Left lung (tissue), 4 donors: ENCODE measurements at regions not wholly inside any gene's neighbourhood (a gene's known extent, or its start where the extent isn't known, plus 50 kb on each side); places are given as distances from the start of the nearest gene placed in this dataset.

Source experiments
- ATAC-seq: fragments of 200-7000 bp; cut with Tn5 transposase; one replicate; pipeline ENCODE4 v1.9.1; 2020; ENCODE audit warnings: moderate library complexity
- DNase-seq, 4 donors: peaks; one replicate each; pipeline ENCODE4 v3.0.0-alpha.2; 2013 to 2020
- H3K27ac ChIP-seq, 2 donors: fragments of 200-600 bp; sonication (generic) in 1 of 2; one replicate each; pipeline versions ENCODE4 v1.5.0 to v1.8.0; 2020 to 2021
- H3K27me3 ChIP-seq, 2 donors: fragments of 200-600 bp; sonication (generic) in 1 of 2; one replicate each; pipeline versions ENCODE4 v1.5.0 to v1.8.0; 2020 to 2021
- H3K36me3 ChIP-seq, 2 donors: fragments of 200-600 bp; sonication (generic) in 1 of 2; one replicate each; pipeline versions ENCODE4 v1.5.0 to v1.8.0; 2020 to 2021
- H3K4me1 ChIP-seq, 2 donors: fragments of 200-600 bp; one replicate each; pipeline ENCODE4 v1.8.0; 2021
- H3K4me3 ChIP-seq, 2 donors: fragments of 200-600 bp; sonication (generic) in 1 of 2; one replicate each; pipeline versions ENCODE4 v1.5.0 to v1.8.0; 2020 to 2021; ENCODE audit warnings: mild to moderate bottlenecking in 1 of 2
- H3K9me3 ChIP-seq, 2 donors: fragments of 200-600 bp; sonication (generic) in 1 of 2; one replicate each; pipeline versions ENCODE4 v1.5.0 to v1.8.0; 2020 to 2021
- CTCF ChIP-seq, 2 donors: fragments of 200-600 bp; sonication (generic) in 1 of 2; IDR thresholded peaks; one replicate each; pipeline versions ENCODE4 v1.5.0 to v1.8.0; 2021; ENCODE audit warnings: antibody characterized with exemption in 2 of 2
- intact Hi-C, 2 donors: fragments of 100-400 bp; cut with DNase I; formaldehyde crosslinking; loops; one replicate each; pipeline versions ENCODE4 v1.11.2 to v1.14.2; 2022
- donor health status: DM: no; HTN: yes; CAD: no.
- donor health status: DM: no; HTN: no; CAD: no.

GRCh38 chr14:98926146-98926545, 345.9 kb downstream of the BCL11B start:
- H3K27me3 ChIP-seq: no peaks in the 10 kb centered on the region
- intact Hi-C loops: no loop called here
- ATAC-seq: peak; percentile 29

GRCh38 chr14:98926801-98927200, 345.2 kb downstream of the BCL11B start:
- no peak overlapping the region for H3K4me3 ChIP-seq
- no peaks in the 10 kb centered on the region for H3K4me1 ChIP-seq
- no peak for TF ChIP-seq CTCF (IDR thresholded peaks at IDR 0.05)
- H3K36me3 ChIP-seq: no peaks in the 10 kb centered on the region
- intact Hi-C loops: no loop called here
- H3K27ac ChIP-seq: no peak overlapping the region
- H3K9me3 ChIP-seq: no peaks in the 10 kb centered on the region
- no peak for DNase-seq
- peak; percentile 41 for ATAC-seq
- no peaks in the 10 kb centered on the region for H3K27me3 ChIP-seq

More at GRCh38 chr14:98926146-98926545, 345.9 kb downstream of the BCL11B start:
- no peak overlapping the region for H3K27ac ChIP-seq
- no peak for TF ChIP-seq CTCF (IDR thresholded peaks at IDR 0.05)
- no peak for DNase-seq
- no peaks in the 10 kb centered on the region for H3K36me3 ChIP-seq
- no peak overlapping the region for H3K4me3 ChIP-seq
- H3K9me3 ChIP-seq: no peaks in the 10 kb centered on the region
- H3K4me1 ChIP-seq: no peaks in the 10 kb centered on the region

GRCh38 chr14:98927986-98928385, 344.0 kb downstream of the BCL11B start:
- TF ChIP-seq CTCF (IDR thresholded peaks at IDR 0.05): no peak
- no peaks in the 10 kb centered on the region for H3K4me1 ChIP-seq
- ATAC-seq: no peak
- intact Hi-C loops: no loop called here
- no peaks in the 10 kb centered on the region for H3K36me3 ChIP-seq
- no peak for DNase-seq
- H3K9me3 ChIP-seq: no peaks in the 10 kb centered on the region
- no peak overlapping the region for H3K27ac ChIP-seq
- no peak overlapping the region for H3K4me3 ChIP-seq
- no peaks in the 10 kb centered on the region for H3K27me3 ChIP-seq

- Histone ChIP-seq H3K27me3 (no peaks in the 10 kb centered on the region), H3K4me1 (no peaks in the 10 kb centered on the region), H3K4me3 (no peak overlapping the region), H3K27ac (no peak overlapping the region), H3K36me3 (no peaks in the 10 kb centered on the region), H3K9me3 (no peaks in the 10 kb centered on the region)
- intact Hi-C loops: no loop called here
- no peak for TF ChIP-seq CTCF (IDR thresholded peaks at IDR 0.05)
- ATAC-seq (no peak), DNase-seq (no peak)
These were observed 343.6 kb downstream of the BCL11B start for GRCh38 chr14:98928418-98928817.

- Histone ChIP-seq H3K4me3 (no peak overlapping the region), H3K4me1 (no peaks in the 10 kb centered on the region), H3K9me3 (no peaks in the 10 kb centered on the region), H3K27ac (no peak overlapping the region), H3K27me3 (no peaks in the 10 kb centered on the region), H3K36me3 (no peaks in the 10 kb centered on the region)
- ATAC-seq (no peak), DNase-seq (no peak)
- intact Hi-C loops: no loop called here
- TF ChIP-seq CTCF (IDR thresholded peaks at IDR 0.05): no peak
These were observed 340.9 kb downstream of the BCL11B start for GRCh38 chr14:98931126-98931525.
